Esophagus squamous epithelium (tissue), 4 donors: ENCODE measurements at regions not wholly inside any gene's neighbourhood (a gene's known extent, or its start where the extent isn't known, plus 50 kb on each side); places are given as distances from the start of the nearest gene placed in this dataset.

Source experiments
- CTCF ChIP-seq, 6 experiments: fragments of 450-650 bp in 4 of 6; fragments of 200-600 bp in 2 of 6; sonication (generic) in 2 of 6; IDR thresholded peaks; one replicate each; pipeline ENCODE4 v1.5.1; 2016 to 2019; ENCODE audit warnings: antibody characterized with exemption in 6 of 6, mild to moderate bottlenecking in 4 of 6, moderate library complexity in 4 of 6
- POLR2A ChIP-seq, 4 donors: fragments of 450-650 bp; IDR thresholded peaks; one replicate each; pipeline ENCODE4 v1.6.1; 2017; ENCODE audit warnings: antibody characterized with exemption in 4 of 4, mild to moderate bottlenecking in 4 of 4, moderate library complexity in 3 of 4

DNA sequence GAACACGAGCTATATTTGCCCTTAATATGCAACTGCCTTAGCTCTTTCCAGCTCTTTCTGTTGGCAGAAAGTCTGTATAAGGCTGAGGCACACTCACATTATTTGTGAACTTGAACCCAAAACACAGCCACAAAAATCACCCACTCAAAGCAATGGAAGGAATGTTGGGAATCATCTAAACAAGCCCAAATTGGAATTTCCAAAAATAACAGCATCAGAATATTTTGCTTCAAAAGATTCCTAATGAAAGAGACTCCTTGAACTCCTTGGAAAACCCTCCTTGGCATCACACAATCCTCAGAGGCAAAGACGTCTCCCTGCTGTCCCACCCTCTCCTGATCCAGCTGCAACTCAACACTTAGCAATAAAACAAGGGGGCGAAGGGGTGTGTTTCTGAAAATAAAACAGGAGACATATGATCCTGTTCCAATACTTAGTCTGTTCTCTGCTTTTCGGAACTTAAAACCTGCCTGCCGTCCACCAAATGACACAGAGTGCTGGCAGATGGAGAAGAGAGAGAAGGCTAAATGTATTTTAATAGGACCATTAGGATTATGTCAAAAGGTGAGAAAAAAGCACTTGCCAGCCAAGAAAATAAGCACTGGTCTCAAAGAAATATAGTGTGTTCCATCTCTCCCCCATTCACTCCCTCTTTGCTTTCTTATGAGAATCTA lies 320.7 kb upstream of the JARID2 start:
- TF ChIP-seq CTCF (IDR thresholded peaks at IDR 0.05), result no peak
- TF ChIP-seq POLR2A (IDR thresholded peaks at IDR 0.05), result no peak
